RWPE1 (cell line): ENCODE measurements at regions not wholly inside any gene's neighbourhood (a gene's known extent, or its start where the extent isn't known, plus 50 kb on each side); places are given as distances from the start of the nearest gene placed in this dataset.

ENCODE experiments used
- CTCF ChIA-PET: fragments of 350-600 bp; sonication (Branson Sonifier 250); formaldehyde crosslinking; extraction: SDS; loops from one replicate; lab custom pipeline; 2021; lab: Yijun Ruan, JAX
- POLR2A ChIA-PET: fragments of 400-600 bp; formaldehyde crosslinking; extraction: SDS; loops from one replicate; lab custom pipeline; 2020; ENCODE audit warnings: antibody characterized with exemption; ENCODE audit not compliant: low non-redundant PET; lab: Yijun Ruan, JAX
- DNase-seq: peaks from one replicate; pipeline ENCODE4 v3.0.0; 2012; ENCODE audit warnings: low spot score
- H3K27ac ChIP-seq: fragments of 450-650 bp; 2 replicates; pipeline ENCODE4 v1.5.1; 2017
- TF ChIP-seq, protein P1 (sequence below): fragments of 450-650 bp; conservative IDR thresholded peaks from 2 replicates; pipeline ENCODE4 v1.5.1; 2017; ENCODE audit warnings: low read depth, mild to moderate bottlenecking

DNA sequence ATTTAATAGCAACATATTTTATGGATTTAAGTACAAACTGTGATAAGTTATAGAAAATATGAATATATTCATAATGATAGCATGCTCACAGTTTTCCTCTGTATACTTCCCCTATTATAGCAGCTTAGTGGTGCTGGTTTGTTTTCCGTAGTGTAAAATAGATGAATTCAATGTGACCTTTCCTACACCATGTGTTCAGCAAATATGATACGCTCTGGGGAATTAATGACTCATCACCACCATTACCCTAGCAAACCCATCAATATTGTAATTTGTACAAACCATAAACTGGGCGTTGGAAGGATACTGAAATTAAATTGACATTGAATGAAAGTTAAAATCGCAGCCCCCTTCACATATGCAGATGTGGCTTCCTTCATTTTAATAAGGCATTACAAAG, 58.7 kb upstream of the CDH19 start:
- H3K27ac ChIP-seq: no peak overlapping the region
- ChIA-PET POLR2A (no interaction called here), CTCF (no interaction called here)
- TF ChIP-seq, protein P1, sequence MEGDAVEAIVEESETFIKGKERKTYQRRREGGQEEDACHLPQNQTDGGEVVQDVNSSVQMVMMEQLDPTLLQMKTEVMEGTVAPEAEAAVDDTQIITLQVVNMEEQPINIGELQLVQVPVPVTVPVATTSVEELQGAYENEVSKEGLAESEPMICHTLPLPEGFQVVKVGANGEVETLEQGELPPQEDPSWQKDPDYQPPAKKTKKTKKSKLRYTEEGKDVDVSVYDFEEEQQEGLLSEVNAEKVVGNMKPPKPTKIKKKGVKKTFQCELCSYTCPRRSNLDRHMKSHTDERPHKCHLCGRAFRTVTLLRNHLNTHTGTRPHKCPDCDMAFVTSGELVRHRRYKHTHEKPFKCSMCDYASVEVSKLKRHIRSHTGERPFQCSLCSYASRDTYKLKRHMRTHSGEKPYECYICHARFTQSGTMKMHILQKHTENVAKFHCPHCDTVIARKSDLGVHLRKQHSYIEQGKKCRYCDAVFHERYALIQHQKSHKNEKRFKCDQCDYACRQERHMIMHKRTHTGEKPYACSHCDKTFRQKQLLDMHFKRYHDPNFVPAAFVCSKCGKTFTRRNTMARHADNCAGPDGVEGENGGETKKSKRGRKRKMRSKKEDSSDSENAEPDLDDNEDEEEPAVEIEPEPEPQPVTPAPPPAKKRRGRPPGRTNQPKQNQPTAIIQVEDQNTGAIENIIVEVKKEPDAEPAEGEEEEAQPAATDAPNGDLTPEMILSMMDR: no peak
- no peak for DNase-seq

DNA sequence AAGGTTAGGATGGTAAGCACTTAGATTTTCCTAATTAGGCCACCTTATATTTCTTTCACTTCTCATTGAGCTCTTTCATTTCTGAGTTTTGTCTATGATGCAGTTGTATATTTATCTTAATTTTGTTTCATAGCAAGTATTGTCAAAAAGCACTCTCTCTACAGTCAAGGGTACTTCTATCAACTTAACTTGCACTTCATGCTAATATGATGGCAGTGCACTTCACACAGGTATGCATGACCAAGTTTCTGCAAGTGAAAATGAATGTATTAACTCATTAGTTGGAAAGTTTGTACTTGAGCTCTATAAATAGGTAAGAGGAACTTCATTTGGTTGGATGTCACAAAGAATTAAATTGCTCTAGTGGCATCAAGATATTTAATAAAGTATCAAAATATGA, 51.5 kb upstream of the CDH19 start:
- H3K27ac ChIP-seq: no peak overlapping the region
- TF ChIP-seq, protein P1: no peak
- DNase-seq: no peak
- ChIA-PET CTCF (no interaction called here), POLR2A (interaction anchor here (0.6 kb wide), 1 partner anchor 13 kb away, joined by 9 read pairs; no protein-coding TSS in a partner anchor)
